ENCODE measurements at regions not wholly inside any gene's neighbourhood (a gene's known extent, or its start where the extent isn't known, plus 50 kb on each side); places are given as distances from the start of the nearest gene placed in this dataset.

- TF ChIP-seq CTCF (IDR thresholded peaks at IDR 0.05; ENCODE audit: insufficient read depth, low read length): no peak
- TF ChIP-seq REST (IDR thresholded peaks at IDR 0.05; ENCODE audit: insufficient replicate concordance, low read depth): no peak
- TF ChIP-seq POLR2AphosphoS5 (IDR thresholded peaks at IDR 0.05; ENCODE audit: low read depth): no peak
- no peak for TF ChIP-seq SPI1 (IDR thresholded peaks at IDR 0.05; ENCODE audit: borderline replicate concordance, low read depth)
- TF ChIP-seq GABPA (IDR thresholded peaks at IDR 0.05; ENCODE audit: low read depth): no peak
These were observed 55.0 kb upstream of the LAMA1 start for GRCh38 chr18:7172611-7173010.
